Testis (tissue), 2 donors: ENCODE measurements at regions not wholly inside any gene's neighbourhood (a gene's known extent, or its start where the extent isn't known, plus 50 kb on each side); places are given as distances from the start of the nearest gene placed in this dataset.
"Not testable (repeated sequence)": the region's sequence is repeated elsewhere in the genome, so short reads cannot be mapped to it uniquely, and the experiment has no call there.

Source experiments
- DNase-seq: peaks from one replicate; pipeline ENCODE4 v3.0.0-alpha.2; 2019
- H3K27ac ChIP-seq, 2 donors: fragments of 200-600 bp; sonication (generic); one replicate each; pipeline ENCODE4 v1.5.1; 2019
- H3K27me3 ChIP-seq: fragments of 200-600 bp; sonication (generic); one replicate; pipeline ENCODE4 v1.5.1; 2019
- H3K36me3 ChIP-seq: fragments of 200-600 bp; sonication (generic); one replicate; pipeline ENCODE4 v1.5.1; 2017; ENCODE audit warnings: low read depth; ENCODE audit errors: missing control alignments
- H3K4me1 ChIP-seq: fragments of 200-600 bp; sonication (generic); one replicate; pipeline ENCODE4 v1.5.1; 2019
- H3K4me3 ChIP-seq, 2 donors: fragments of 200-600 bp; sonication (generic); one replicate each; pipeline ENCODE4 v1.5.1; 2017 to 2019
- H3K9me3 ChIP-seq: fragments of 200-600 bp; sonication (generic); one replicate; pipeline ENCODE4 v1.5.1; 2017
- CTCF ChIP-seq, 3 experiments: fragments of 450-650 bp in 2 of 3; fragments of 200-600 bp in 1 of 3; sonication (generic) in 1 of 3; IDR thresholded peaks; one replicate each; pipeline ENCODE4 v1.5.1; 2016 to 2019; ENCODE audit warnings: antibody characterized with exemption in 3 of 3, mild to moderate bottlenecking in 2 of 3, moderate library complexity in 1 of 3
- POLR2A ChIP-seq: fragments of 450-650 bp; IDR thresholded peaks from one replicate; pipeline ENCODE4 v1.6.1; 2017; ENCODE audit warnings: antibody characterized with exemption, mild to moderate bottlenecking, moderate library complexity
- WGBS, 2 donors: methylation state at CpG; one replicate each; pipeline ENCODE4 v1.1.5; 2018; 5-methylcytosine and 5-hydroxymethylcytosine counted together
- intact Hi-C: fragments of 100-400 bp; cut with DNase I; formaldehyde crosslinking; loops from one replicate; pipeline ENCODE4 v1.15.1; 2023; ENCODE audit warnings: low total_unique reads

GRCh38 chrX:55356609-55357008 lies 91.9 kb upstream of the PAGE3 start:
- no peaks in the 10 kb centered on the region for H3K36me3 ChIP-seq
- H3K9me3 ChIP-seq = no peaks in the 10 kb centered on the region
- H3K4me1 ChIP-seq = no peaks in the 10 kb centered on the region
- no peak overlapping the region for H3K27ac ChIP-seq
- no peak overlapping the region for H3K4me3 ChIP-seq
- DNase-seq = no peak
- no peak for TF ChIP-seq POLR2A
- TF ChIP-seq CTCF (IDR thresholded peaks at IDR 0.05) = no peak
- WGBS, 2 donors = 63% methylated on average over 2 of the region's 6 CpGs; no CpG with 5 or more reads in 1 of the 2 donors
- intact Hi-C loops = no loop called here
- H3K27me3 ChIP-seq = no peaks in the 10 kb centered on the region

- TF ChIP-seq POLR2A (no peak), CTCF (IDR thresholded peaks at IDR 0.05) (no peak)
- 59 to 73% methylated on average over 1 of the region's 1 CpG for WGBS, 2 donors
- intact Hi-C loops = no loop called here
- no peak for DNase-seq
- Histone ChIP-seq H3K27me3 (no peaks in the 10 kb centered on the region), H3K9me3 (no peaks in the 10 kb centered on the region), H3K4me1 (no peaks in the 10 kb centered on the region), H3K4me3 (no peak overlapping the region), H3K27ac (no peak overlapping the region), H3K36me3 (no peaks in the 10 kb centered on the region)
Measured at GRCh38 chrX:55357236-55357635, 92.5 kb upstream of the PAGE3 start.

DNA sequence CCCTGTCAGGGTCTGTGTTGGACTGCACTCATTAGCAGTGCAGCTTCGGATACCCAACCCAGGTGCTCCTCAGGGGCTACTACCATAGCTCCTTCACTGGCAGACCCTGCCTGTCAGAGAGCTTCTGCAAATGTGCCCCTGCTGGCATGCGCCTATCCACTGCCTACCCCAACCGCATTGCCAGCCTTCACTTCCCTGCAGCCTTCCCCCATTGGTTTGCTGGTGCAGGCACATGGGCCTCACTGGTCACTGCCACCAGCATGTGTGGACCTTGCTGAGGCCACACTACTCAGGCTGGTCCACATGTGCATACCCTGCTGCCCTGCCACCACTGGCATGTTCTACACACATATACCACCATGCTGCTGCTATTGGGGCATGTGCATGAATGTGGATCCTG lies 72.5 kb upstream of the MAGEH1 start:
- Histone ChIP-seq H3K36me3 (no peaks in the 10 kb centered on the region), H3K9me3 (no peaks in the 10 kb centered on the region), H3K4me1 (no peaks in the 10 kb centered on the region), H3K4me3 (no peak overlapping the region), H3K27me3 (no peaks in the 10 kb centered on the region), H3K27ac (no peak overlapping the region)
- no peak for DNase-seq
- no peak for TF ChIP-seq POLR2A
- TF ChIP-seq CTCF (IDR thresholded peaks at IDR 0.05) = no peak
- intact Hi-C loops = no loop called here
- WGBS, 2 donors = no CpG with 5 or more reads among the region's 3 CpGs

- intact Hi-C loops = no loop called here
- Histone ChIP-seq H3K4me3 (no peak overlapping the region), H3K27me3 (no peaks in the 10 kb centered on the region), H3K9me3 (no peaks in the 10 kb centered on the region), H3K27ac (no peak overlapping the region), H3K4me1 (no peaks in the 10 kb centered on the region), H3K36me3 (no peaks in the 10 kb centered on the region)
- no peak for TF ChIP-seq CTCF (IDR thresholded peaks at IDR 0.05)
- TF ChIP-seq POLR2A = no peak
- WGBS, 2 donors = 63% methylated on average over 2 of the region's 3 CpGs; no CpG with 5 or more reads in 1 of the 2 donors
- no peak for DNase-seq
Measured at GRCh38 chrX:55389376-55389775, 62.6 kb upstream of the MAGEH1 start.

DNA sequence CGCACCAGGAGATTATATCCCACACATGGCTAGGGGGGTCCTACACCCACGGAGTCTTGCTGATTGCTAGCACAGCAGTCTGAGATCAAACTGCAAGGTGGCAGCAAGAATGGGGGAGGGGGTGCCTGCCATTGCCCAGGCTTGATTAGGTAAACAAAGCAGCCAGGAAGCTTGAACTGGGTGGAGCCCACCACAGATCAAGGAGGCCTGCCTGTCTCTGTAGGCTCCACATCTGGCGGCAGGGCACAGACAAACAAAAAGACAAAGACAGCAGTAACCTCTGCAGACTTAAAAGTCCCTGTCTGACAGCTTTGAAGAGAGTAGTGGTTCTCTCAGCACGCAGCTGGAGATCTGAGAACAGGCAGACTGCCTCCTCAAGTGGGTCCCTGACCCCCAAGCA lies 55.1 kb upstream of the MAGEH1 start:
- H3K27ac ChIP-seq = not testable (repeated sequence)

More for the DNA sequence above, 55.1 kb upstream of the MAGEH1 start:
- H3K9me3 ChIP-seq, intact Hi-C loops, H3K36me3 ChIP-seq, H3K4me1 ChIP-seq, H3K27me3 ChIP-seq, H3K4me3 ChIP-seq, DNase-seq: not testable (repeated sequence)
- 93% methylated on average over 2 of the region's 4 CpGs; no CpG with 5 or more reads in 1 of the 2 donors for WGBS, 2 donors
